Tibial nerve (tissue), 4 donors: ENCODE measurements at regions not wholly inside any gene's neighbourhood (a gene's known extent, or its start where the extent isn't known, plus 50 kb on each side); places are given as distances from the start of the nearest gene placed in this dataset.
"Not testable (repeated sequence)": the region's sequence is repeated elsewhere in the genome, so short reads cannot be mapped to it uniquely, and the experiment has no call there.

Experiments used
- EP300 ChIP-seq, 2 donors: sonication (generic); formaldehyde crosslinking; IDR thresholded peaks; one replicate each; pipeline ENCODE4 v1.6.1; 2017; ENCODE audit warnings: antibody characterized with exemption in 2 of 2, mild to moderate bottlenecking in 1 of 2
- POLR2A ChIP-seq, 2 donors: fragments of 450-650 bp; IDR thresholded peaks; one replicate each; pipeline ENCODE4 v1.6.1; 2017; ENCODE audit warnings: antibody characterized with exemption in 2 of 2, mild to moderate bottlenecking in 2 of 2, moderate library complexity in 2 of 2
- TF ChIP-seq, protein P1 (sequence below), 5 experiments: fragments of 200-600 bp in 3 of 5; fragments of 450-650 bp in 2 of 5; sonication (generic) in 3 of 5; IDR thresholded peaks; one replicate each; pipeline ENCODE4 v1.5.1; 2016 to 2019; ENCODE audit warnings: antibody characterized with exemption in 5 of 5, mild to moderate bottlenecking in 3 of 5, moderate library complexity in 2 of 5

GRCh38 chrY:18606251-18606650, 59.7 kb downstream of the HSFY1 start:
- TF ChIP-seq, protein P1, sequence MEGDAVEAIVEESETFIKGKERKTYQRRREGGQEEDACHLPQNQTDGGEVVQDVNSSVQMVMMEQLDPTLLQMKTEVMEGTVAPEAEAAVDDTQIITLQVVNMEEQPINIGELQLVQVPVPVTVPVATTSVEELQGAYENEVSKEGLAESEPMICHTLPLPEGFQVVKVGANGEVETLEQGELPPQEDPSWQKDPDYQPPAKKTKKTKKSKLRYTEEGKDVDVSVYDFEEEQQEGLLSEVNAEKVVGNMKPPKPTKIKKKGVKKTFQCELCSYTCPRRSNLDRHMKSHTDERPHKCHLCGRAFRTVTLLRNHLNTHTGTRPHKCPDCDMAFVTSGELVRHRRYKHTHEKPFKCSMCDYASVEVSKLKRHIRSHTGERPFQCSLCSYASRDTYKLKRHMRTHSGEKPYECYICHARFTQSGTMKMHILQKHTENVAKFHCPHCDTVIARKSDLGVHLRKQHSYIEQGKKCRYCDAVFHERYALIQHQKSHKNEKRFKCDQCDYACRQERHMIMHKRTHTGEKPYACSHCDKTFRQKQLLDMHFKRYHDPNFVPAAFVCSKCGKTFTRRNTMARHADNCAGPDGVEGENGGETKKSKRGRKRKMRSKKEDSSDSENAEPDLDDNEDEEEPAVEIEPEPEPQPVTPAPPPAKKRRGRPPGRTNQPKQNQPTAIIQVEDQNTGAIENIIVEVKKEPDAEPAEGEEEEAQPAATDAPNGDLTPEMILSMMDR (IDR thresholded peaks at IDR 0.05): not testable (repeated sequence)
- TF ChIP-seq POLR2A, EP300 (IDR thresholded peaks at IDR 0.05): not testable (repeated sequence)
